Memory B cell (primary cell): ENCODE measurements at regions not wholly inside any gene's neighbourhood (a gene's known extent, or its start where the extent isn't known, plus 50 kb on each side); places are given as distances from the start of the nearest gene placed in this dataset.

ENCODE experiments used
- ATAC-seq: fragments of 150-1000 bp; cut with Tn5 transposase; 2 replicates; pipeline ENCODE4 v1.10.0; 2021; ENCODE audit warnings: low read depth, mild to moderate bottlenecking, moderate library complexity
- DNase-seq, 2 donors: peaks; one replicate each; pipeline ENCODE4 v3.0.0; 2022; ENCODE audit warnings: low spot score in 2 of 2
- H3K27ac Mint-ChIP-seq: one replicate; pipeline ENCODE4 v1.8.0; 2022; ENCODE audit warnings: mild to moderate bottlenecking, moderate library complexity, mixed read lengths
- H3K27me3 Mint-ChIP-seq: one replicate; pipeline ENCODE4 v1.8.0; 2022; ENCODE audit warnings: mixed read lengths
- H3K36me3 Mint-ChIP-seq: one replicate; pipeline ENCODE4 v1.8.0; 2022; ENCODE audit warnings: mild to moderate bottlenecking, mixed read lengths
- H3K4me1 Mint-ChIP-seq: one replicate; pipeline ENCODE4 v1.8.0; 2022; ENCODE audit warnings: mixed read lengths
- H3K4me3 Mint-ChIP-seq: one replicate; pipeline ENCODE4 v1.8.0; 2022; ENCODE audit warnings: mild to moderate bottlenecking, moderate library complexity, mixed read lengths
- H3K9me3 Mint-ChIP-seq: one replicate; pipeline ENCODE4 v1.8.0; 2022; ENCODE audit warnings: mixed read lengths

DNA sequence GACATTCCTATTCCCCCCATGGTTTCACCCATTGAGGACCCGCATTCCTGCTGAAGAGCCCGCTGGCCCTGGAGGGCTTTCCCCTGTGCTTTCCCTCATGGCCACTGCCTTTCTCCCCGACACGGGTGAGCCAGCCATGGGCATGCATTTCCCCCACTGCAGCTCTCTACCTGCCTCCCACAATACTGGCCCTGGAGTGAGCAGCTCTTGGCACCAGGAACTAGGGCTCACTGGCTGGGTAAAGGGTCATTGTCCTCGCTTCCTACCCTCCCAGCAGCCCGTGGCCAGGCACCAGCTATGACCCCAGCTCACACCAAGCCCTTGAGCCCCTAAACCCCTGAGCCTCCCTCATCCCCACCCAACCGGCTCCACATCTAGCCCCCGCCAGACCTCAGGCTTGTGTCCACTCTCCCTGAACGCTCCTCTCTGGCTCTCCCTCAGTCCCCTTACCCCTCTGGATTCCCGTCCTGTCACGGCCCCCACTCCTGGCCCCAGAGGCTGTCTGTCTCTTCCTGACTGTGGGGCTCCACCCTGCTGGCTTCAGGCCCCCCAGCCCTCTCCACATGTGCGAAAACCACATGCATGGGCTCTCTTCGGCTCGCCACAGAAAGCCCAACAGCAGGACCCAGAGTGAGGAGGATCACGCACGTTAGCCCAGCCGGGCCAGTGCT lies 199.8 kb downstream of the ZFP36L2 start:
- ATAC-seq (no peak), DNase-seq (no peak)
- Mint-ChIP-seq H3K4me1 (peaks cover 10% of the 10 kb centered on the region), H3K27ac (no peak overlapping the region), H3K4me3 (no peak overlapping the region), H3K27me3 (peaks cover 1% of the 10 kb centered on the region), H3K36me3 (peaks cover 3% of the 10 kb centered on the region), H3K9me3 (peaks cover 3% of the 10 kb centered on the region)

DNA sequence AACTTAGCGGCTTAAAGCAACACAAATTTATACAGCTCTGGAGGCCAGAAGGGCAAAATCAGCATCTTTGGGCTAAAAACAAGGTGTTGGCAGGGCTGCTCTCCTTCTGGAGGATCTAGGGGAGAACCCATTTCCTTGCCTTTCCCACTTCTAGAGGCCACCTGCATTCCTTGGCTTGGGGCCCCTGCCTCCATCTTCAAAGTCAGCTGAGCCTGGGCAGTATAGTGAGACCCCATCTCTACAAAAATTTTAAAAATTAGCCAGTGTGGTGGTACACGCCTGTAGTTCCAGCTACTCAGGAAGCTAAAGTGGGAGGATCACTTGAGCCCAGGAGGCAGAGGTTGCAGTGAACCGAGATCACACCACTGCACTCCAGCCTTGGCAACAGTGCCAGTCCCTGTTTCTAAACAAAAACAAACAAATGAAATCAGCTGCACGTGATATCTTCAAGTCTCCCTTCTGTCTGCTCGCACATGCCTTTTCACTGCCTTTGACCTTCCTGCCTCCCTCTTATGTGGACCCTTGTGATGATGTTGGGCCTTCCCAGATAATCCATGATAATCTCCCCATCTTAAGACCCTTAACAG lies 200.6 kb downstream of the ZFP36L2 start:
- ATAC-seq (no peak), DNase-seq (no peak)
- no peak overlapping the region for H3K27ac Mint-ChIP-seq
- no peak overlapping the region for H3K4me3 Mint-ChIP-seq
- peaks cover 10% of the 10 kb centered on the region for H3K4me1 Mint-ChIP-seq
- H3K27me3 Mint-ChIP-seq, result peaks cover 1% of the 10 kb centered on the region
- H3K9me3 Mint-ChIP-seq, result peaks cover 3% of the 10 kb centered on the region
- peaks cover 5% of the 10 kb centered on the region for H3K36me3 Mint-ChIP-seq

DNA sequence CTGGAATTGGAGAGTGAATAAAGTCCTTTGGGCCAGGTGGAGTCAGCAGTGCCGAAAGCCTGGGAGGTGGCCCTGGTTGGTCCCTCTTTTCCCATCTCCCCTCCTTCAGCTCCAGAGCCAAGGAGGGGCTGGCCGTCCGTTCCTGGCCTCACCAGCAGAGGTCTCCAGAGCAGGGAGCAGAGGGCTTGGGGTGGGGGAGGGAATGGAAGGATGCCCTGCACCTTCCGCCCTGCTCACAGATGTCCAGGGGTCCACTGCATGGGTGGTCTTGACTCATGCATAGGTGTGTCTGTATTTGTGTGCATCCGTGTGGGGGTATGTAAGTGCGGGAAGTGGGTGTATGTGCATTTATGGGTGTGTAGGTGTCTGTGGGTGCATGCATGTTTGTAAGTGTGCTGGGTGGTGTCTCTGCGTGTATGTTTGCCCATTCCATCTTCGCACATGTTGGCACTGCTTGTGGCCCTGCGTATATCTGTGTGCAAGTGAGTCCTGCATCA lies 201.8 kb downstream of the ZFP36L2 start:
- Mint-ChIP-seq H3K27me3 (peaks cover 1% of the 10 kb centered on the region), H3K4me3 (no peak overlapping the region), H3K36me3 (peaks cover 5% of the 10 kb centered on the region), H3K4me1 (peaks cover 10% of the 10 kb centered on the region), H3K27ac (no peak overlapping the region), H3K9me3 (peaks cover 3% of the 10 kb centered on the region)
- ATAC-seq (peak; percentile 51), DNase-seq (peak; percentile 24 to 25)

DNA sequence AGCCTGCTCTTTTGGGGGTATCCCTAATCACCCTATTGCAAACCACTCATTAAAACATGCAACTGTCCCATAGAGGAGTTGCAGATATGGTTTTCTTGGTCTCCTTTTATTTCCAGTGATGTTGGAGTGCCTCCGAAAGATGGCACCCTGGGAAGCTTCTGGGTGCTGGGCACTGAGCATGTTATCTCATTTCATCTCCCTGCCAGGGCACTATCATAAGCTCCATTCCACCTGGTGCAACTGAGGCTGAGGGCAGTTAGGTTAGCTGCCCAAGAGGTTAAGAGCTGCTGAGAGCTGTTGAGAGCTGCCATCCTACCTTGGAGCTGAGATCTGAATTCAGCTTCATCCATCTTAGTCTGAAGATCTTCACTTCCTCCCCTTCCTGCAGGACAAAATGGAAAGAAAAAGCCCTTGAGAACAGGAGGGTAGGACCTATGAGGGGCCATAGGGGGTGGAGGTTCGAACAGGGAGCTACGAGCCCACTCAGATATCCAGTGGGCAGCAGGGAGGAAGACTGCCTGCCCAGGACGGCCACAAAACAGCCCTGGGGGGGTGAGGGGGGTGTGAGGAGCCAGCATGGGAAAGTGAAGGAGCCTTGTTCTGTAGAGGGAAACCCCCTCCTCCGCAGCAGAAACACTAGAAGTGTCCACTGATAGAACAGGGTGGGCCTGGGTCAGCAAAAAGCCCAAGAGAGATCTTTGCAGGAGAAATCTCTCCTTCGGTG lies 202.5 kb downstream of the ZFP36L2 start:
- H3K36me3 Mint-ChIP-seq, result peaks cover 5% of the 10 kb centered on the region
- peaks cover 3% of the 10 kb centered on the region for H3K9me3 Mint-ChIP-seq
- DNase-seq (no peak), ATAC-seq (no peak)
- peaks cover 2% of the 10 kb centered on the region for H3K27me3 Mint-ChIP-seq
- H3K27ac Mint-ChIP-seq, result no peak overlapping the region
- H3K4me1 Mint-ChIP-seq, result peaks cover 10% of the 10 kb centered on the region
- H3K4me3 Mint-ChIP-seq, result no peak overlapping the region

- H3K9me3 Mint-ChIP-seq, result peaks cover 3% of the 10 kb centered on the region
- peaks cover 10% of the 10 kb centered on the region for H3K4me1 Mint-ChIP-seq
- no peak overlapping the region for H3K4me3 Mint-ChIP-seq
- ATAC-seq (no peak), DNase-seq (no peak)
- peaks cover 5% of the 10 kb centered on the region for H3K36me3 Mint-ChIP-seq
- H3K27me3 Mint-ChIP-seq, result peaks cover 5% of the 10 kb centered on the region
- H3K27ac Mint-ChIP-seq, result no peak overlapping the region
These were observed 203.5 kb downstream of the ZFP36L2 start for GRCh38 chr2:43022896-43023295.

GRCh38 chr2:43021791-43022509 lies 204.5 kb downstream of the ZFP36L2 start:
- ATAC-seq (no peak), DNase-seq (no peak)
- Mint-ChIP-seq H3K4me3 (no peak overlapping the region), H3K36me3 (peaks cover 5% of the 10 kb centered on the region), H3K9me3 (peaks cover 3% of the 10 kb centered on the region), H3K27me3 (peaks cover 9% of the 10 kb centered on the region), H3K27ac (no peak overlapping the region), H3K4me1 (peaks cover 10% of the 10 kb centered on the region)

- Mint-ChIP-seq H3K36me3 (peaks cover 5% of the 10 kb centered on the region), H3K27me3 (peaks cover 9% of the 10 kb centered on the region), H3K27ac (no peak overlapping the region), H3K9me3 (peaks cover 3% of the 10 kb centered on the region), H3K4me3 (no peak overlapping the region), H3K4me1 (peaks cover 10% of the 10 kb centered on the region)
- no peak for ATAC-seq
- no peak for DNase-seq
These were observed 205.3 kb downstream of the ZFP36L2 start for GRCh38 chr2:43020990-43021669.

- peaks cover 5% of the 10 kb centered on the region for H3K36me3 Mint-ChIP-seq
- ATAC-seq (no peak), DNase-seq (no peak)
- H3K4me3 Mint-ChIP-seq, result no peak overlapping the region
- peaks cover 8% of the 10 kb centered on the region for H3K4me1 Mint-ChIP-seq
- no peak overlapping the region for H3K27ac Mint-ChIP-seq
- H3K27me3 Mint-ChIP-seq, result peaks cover 11% of the 10 kb centered on the region
- peaks cover 3% of the 10 kb centered on the region for H3K9me3 Mint-ChIP-seq
These were observed 206.1 kb downstream of the ZFP36L2 start for GRCh38 chr2:43020296-43020695.

DNA sequence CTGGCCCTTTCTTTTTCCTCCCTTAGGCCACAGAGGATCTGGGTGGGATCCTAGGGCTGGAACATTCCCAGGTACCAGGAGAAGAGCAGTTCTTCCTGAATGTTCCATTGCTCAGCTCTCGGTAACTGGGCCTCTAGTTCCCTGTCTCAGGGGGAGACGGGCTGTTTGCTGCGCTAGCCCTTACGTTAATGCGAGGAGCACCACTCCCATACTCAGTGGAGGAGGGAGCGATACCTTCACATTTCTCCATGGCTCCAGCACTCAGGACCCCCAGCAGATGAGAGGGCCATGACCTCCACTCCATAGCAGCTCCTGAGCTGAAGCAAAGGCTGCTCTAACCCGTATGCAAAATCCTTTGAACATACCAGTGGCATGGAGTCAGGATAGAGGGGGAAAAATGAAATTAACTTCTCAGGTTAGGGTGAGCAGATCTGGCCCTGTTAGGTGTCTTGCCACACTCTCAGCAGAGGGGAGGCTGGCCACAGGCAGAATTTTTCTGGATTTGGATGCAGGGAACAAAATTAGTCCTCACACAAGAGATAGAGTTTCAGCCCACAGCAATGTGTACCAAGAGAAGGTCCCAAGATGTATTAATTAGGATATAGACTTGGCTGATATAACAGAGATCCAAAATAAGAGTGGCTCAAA lies 206.7 kb downstream of the ZFP36L2 start:
- Mint-ChIP-seq H3K9me3 (peaks cover 3% of the 10 kb centered on the region), H3K27ac (no peak overlapping the region)

DNA sequence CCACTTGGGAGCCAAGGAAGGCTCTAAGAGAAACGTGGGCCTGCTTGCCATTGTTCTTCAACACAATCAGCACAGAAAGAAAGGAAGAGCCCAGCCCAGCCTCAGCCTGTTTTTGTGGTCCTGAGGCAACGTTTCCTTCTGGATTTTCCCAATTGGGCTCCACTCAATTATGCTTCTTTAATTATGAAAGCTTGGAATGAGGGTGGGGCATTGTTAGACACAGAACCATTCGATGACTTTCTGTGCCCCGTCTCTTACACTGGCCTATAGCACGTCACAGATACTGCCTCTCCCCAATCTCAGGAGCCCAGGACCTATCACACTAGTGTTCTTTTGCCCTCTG lies 207.4 kb downstream of the ZFP36L2 start:
- Mint-ChIP-seq H3K27me3 (peaks cover 11% of the 10 kb centered on the region), H3K9me3 (peaks cover 3% of the 10 kb centered on the region), H3K36me3 (peaks cover 5% of the 10 kb centered on the region), H3K27ac (no peak overlapping the region), H3K4me1 (no peaks in the 10 kb centered on the region), H3K4me3 (no peak overlapping the region)
- no peak for ATAC-seq
- DNase-seq, result no peak

More for the DNA sequence above, 206.7 kb downstream of the ZFP36L2 start:
- peaks cover 2% of the 10 kb centered on the region for H3K4me1 Mint-ChIP-seq
- no peak overlapping the region for H3K4me3 Mint-ChIP-seq
- H3K36me3 Mint-ChIP-seq, result peaks cover 5% of the 10 kb centered on the region
- H3K27me3 Mint-ChIP-seq, result peaks cover 11% of the 10 kb centered on the region
- DNase-seq (no peak), ATAC-seq (no peak)

DNA sequence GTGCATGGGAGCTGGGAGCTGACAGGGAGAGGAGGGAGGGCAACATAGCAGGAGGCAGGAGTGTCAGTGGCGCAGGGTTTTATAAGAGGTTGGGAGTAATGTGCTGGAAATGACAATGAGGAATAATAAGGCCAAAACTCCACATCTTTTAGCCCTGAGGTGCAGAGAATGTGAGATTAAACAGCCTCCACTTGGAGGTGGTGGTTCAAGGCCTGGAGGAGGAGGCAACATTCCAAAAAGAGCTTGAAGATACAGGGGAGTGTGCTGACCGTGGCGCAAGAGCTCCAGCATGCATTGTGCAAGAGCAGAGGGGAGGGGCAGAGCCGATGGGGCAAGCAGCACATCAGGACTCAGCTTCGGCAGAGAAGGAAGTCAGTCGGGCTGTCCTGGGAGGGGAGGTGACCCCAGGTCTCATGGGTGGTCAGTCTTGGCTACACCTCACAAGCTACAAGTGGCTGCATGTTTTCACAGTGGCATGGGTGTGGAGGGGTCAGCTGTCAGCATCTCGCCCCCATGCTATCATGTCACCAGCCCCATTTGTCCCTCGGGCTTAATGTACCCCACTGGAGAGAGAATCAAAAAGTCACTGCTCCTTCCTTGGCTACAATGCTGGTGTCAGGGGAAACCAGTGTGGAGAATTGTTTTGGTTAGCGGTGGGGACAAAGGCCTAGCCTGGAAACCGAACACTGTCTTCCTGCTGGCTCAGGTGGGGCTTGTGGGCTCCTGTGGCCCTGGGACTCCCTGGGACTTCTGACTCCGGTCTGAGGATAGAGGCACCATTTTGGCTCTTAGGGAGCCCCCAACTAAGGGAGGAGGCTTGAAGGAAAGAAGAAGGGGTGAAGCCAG lies 208.0 kb downstream of the ZFP36L2 start:
- no peak overlapping the region for H3K27ac Mint-ChIP-seq
- H3K36me3 Mint-ChIP-seq, result peaks cover 5% of the 10 kb centered on the region
- H3K4me1 Mint-ChIP-seq, result no peaks in the 10 kb centered on the region
- H3K9me3 Mint-ChIP-seq, result peaks cover 3% of the 10 kb centered on the region
- no peak for ATAC-seq
- H3K27me3 Mint-ChIP-seq, result peaks cover 11% of the 10 kb centered on the region
- no peak overlapping the region for H3K4me3 Mint-ChIP-seq
- no peak for DNase-seq

GRCh38 chr2:43013821-43014345 lies 212.5 kb downstream of the ZFP36L2 start:
- no peak for DNase-seq
- Mint-ChIP-seq H3K27me3 (peaks cover 9% of the 10 kb centered on the region), H3K4me3 (no peak overlapping the region), H3K27ac (no peak overlapping the region), H3K4me1 (peaks cover 5% of the 10 kb centered on the region), H3K9me3 (no peaks in the 10 kb centered on the region), H3K36me3 (no peaks in the 10 kb centered on the region)
- ATAC-seq, result no peak
